PFSK-1 (cell line): ENCODE measurements at regions not wholly inside any gene's neighbourhood (a gene's known extent, or its start where the extent isn't known, plus 50 kb on each side); places are given as distances from the start of the nearest gene placed in this dataset.

ENCODE experiments used
- FOXP2 ChIP-seq: optimal IDR thresholded peaks from 2 replicates; pipeline ENCODE3; 2011; ENCODE audit warnings: borderline replicate concordance, control low read depth, inconsistent platforms; ENCODE audit not compliant: insufficient read depth; ENCODE audit errors: extremely low read length, extremely low read depth
- POLR2AphosphoS5 ChIP-seq: IDR thresholded peaks from 2 replicates; pipeline ENCODE4 v1.6.1; 2012; ENCODE audit warnings: low read depth, mild to moderate bottlenecking, control low read depth, low read length, moderate library complexity
- REST ChIP-seq, 2 experiments: IDR thresholded peaks; 2 replicates each; pipeline versions ENCODE4 v1.6.1 to v1.8.0; 2011 to 2012; ENCODE audit warnings: low read depth in 2 of 2, low read length in 2 of 2, control low read depth in 1 of 2, inconsistent platforms in 1 of 2, mild to moderate bottlenecking in 1 of 2, moderate library complexity in 1 of 2; ENCODE audit not compliant: insufficient read depth in 1 of 2
- SIN3A ChIP-seq: IDR thresholded peaks from 2 replicates; pipeline ENCODE4 v1.6.1; 2012; ENCODE audit warnings: mild to moderate bottlenecking, low read length, moderate library complexity, borderline replicate concordance; ENCODE audit not compliant: insufficient read depth
- TAF1 ChIP-seq: IDR thresholded peaks from 2 replicates; pipeline ENCODE4 v1.6.1; 2012; ENCODE audit warnings: low read length, control low read depth, borderline replicate concordance; ENCODE audit not compliant: insufficient read depth

GRCh38 chr2:82740527-82740926 lies 1718.6 kb downstream of the SUCLG1 start:
- no peak for TF ChIP-seq FOXP2
- TF ChIP-seq POLR2AphosphoS5, result no peak
- no peak for TF ChIP-seq SIN3A
- TF ChIP-seq REST (IDR thresholded peaks at IDR 0.05; ENCODE audit: insufficient read depth in 1 of 2, low read depth in 2 of 2, low read length in 2 of 2), result no peak

- TF ChIP-seq TAF1 (no peak), POLR2AphosphoS5 (no peak), SIN3A (no peak), FOXP2 (no peak), REST (IDR thresholded peaks at IDR 0.05; ENCODE audit: insufficient read depth in 1 of 2, low read depth in 2 of 2, low read length in 2 of 2) (no peak)
Measured at GRCh38 chr2:82735336-82735735, 1723.7 kb downstream of the SUCLG1 start.

- TF ChIP-seq TAF1 (no peak), FOXP2 (no peak), POLR2AphosphoS5 (no peak), REST (IDR thresholded peaks at IDR 0.05; ENCODE audit: insufficient read depth in 1 of 2, low read depth in 2 of 2, low read length in 2 of 2) (no peak), SIN3A (no peak)
Measured at GRCh38 chr2:82731824-82732223, 1727.3 kb downstream of the SUCLG1 start.

- TF ChIP-seq FOXP2, result no peak
- no peak for TF ChIP-seq TAF1
- TF ChIP-seq REST (IDR thresholded peaks at IDR 0.05; ENCODE audit: insufficient read depth in 1 of 2, low read depth in 2 of 2, low read length in 2 of 2), result no peak
- TF ChIP-seq POLR2AphosphoS5, result no peak
- TF ChIP-seq SIN3A, result no peak
Measured at GRCh38 chr2:82730811-82731210, 1728.3 kb downstream of the SUCLG1 start.

DNA sequence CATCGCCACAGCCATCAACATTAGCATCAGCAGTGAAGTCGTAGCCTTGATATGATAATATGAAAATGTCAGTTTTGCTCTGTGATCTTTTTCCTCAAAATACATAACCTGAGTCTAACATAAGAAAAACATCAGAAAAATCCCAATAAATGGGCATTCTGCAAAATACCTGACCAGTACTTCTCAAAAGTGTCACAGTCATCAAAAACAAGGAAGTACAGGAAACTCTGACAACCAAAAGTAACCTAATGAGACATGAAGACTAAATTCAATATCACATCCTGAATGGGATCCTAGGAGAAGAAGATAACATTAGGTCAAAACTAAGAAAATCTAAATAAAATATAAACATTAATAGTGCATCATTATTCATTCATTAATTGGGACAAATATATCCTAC lies 1731.0 kb downstream of the SUCLG1 start:
- TF ChIP-seq REST (IDR thresholded peaks at IDR 0.05; ENCODE audit: insufficient read depth in 1 of 2, low read depth in 2 of 2, low read length in 2 of 2) (no peak), SIN3A (no peak), POLR2AphosphoS5 (no peak), TAF1 (no peak), FOXP2 (no peak)
